ENCODE measurements at regions not wholly inside any gene's neighbourhood (a gene's known extent, or its start where the extent isn't known, plus 50 kb on each side); places are given as distances from the start of the nearest gene placed in this dataset.
"Not testable (repeated sequence)": the region's sequence is repeated elsewhere in the genome, so short reads cannot be mapped to it uniquely, and the experiment has no call there.

- peaks cover 14% of the 10 kb centered on the region for H3K4me1 Mint-ChIP-seq (ENCODE audit: unreplicated experiment)
- no peak overlapping the region for H3K4me3 Mint-ChIP-seq
- H3K27me3 Mint-ChIP-seq: no peaks in the 10 kb centered on the region
- no peak for DNase-seq (ENCODE audit: extremely low spot score, unreplicated experiment)
- no peaks in the 10 kb centered on the region for H3K9me3 Mint-ChIP-seq
- H3K27ac Mint-ChIP-seq: no peak overlapping the region
- TF ChIP-seq CTCF (conservative IDR thresholded peaks at IDR 0.05): no peak
- no peaks in the 10 kb centered on the region for H3K36me3 Mint-ChIP-seq
Measured at GRCh38 chr1:187696073-187696472, 867.3 kb downstream of the PLA2G4A start.

GRCh38 chr1:187703138-187704130 lies 874.7 kb downstream of the PLA2G4A start:
- H3K27me3 Mint-ChIP-seq; H3K4me3 Mint-ChIP-seq; H3K36me3 Mint-ChIP-seq; H3K9me3 Mint-ChIP-seq; H3K27ac Mint-ChIP-seq; DNase-seq (ENCODE audit: extremely low spot score, unreplicated experiment): not testable (repeated sequence)
- peaks cover 14% of the 10 kb centered on the region for H3K4me1 Mint-ChIP-seq (ENCODE audit: unreplicated experiment)

DNA sequence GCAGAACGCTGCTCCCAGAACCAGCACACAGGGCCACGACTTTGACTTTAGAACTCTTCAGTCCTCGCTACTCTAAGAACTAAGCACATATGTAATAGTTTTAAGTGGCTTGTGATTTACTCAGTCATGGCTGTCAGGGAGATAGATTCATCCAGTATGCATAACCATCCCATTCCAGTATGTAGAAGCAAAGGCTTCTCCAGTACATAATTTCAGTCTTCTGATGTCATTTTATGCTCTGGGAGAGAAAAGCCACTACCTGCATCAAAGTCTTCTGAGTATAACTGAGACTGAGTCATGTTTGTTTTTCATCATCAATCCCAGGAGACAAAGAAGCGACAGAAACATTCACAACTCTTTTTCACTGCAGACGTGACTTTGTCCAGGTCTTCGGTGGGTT lies 885.7 kb downstream of the PLA2G4A start:
- Mint-ChIP-seq H3K9me3 (no peaks in the 10 kb centered on the region), H3K27ac (no peak overlapping the region), H3K36me3 (no peaks in the 10 kb centered on the region), H3K4me3 (no peak overlapping the region), H3K27me3 (no peaks in the 10 kb centered on the region), H3K4me1 (ENCODE audit: unreplicated experiment) (no peaks in the 10 kb centered on the region)
- no peak for TF ChIP-seq CTCF (conservative IDR thresholded peaks at IDR 0.05)
- DNase-seq (ENCODE audit: extremely low spot score, unreplicated experiment): no peak

- H3K27me3 Mint-ChIP-seq: no peaks in the 10 kb centered on the region
- H3K27ac Mint-ChIP-seq: no peak overlapping the region
- no peaks in the 10 kb centered on the region for H3K4me1 Mint-ChIP-seq (ENCODE audit: unreplicated experiment)
- no peaks in the 10 kb centered on the region for H3K9me3 Mint-ChIP-seq
- H3K4me3 Mint-ChIP-seq: no peak overlapping the region
- no peaks in the 10 kb centered on the region for H3K36me3 Mint-ChIP-seq
- no peak for DNase-seq (ENCODE audit: extremely low spot score, unreplicated experiment)
- TF ChIP-seq CTCF (conservative IDR thresholded peaks at IDR 0.05): no peak
Measured at GRCh38 chr1:187715483-187715882, 886.7 kb downstream of the PLA2G4A start.

- Mint-ChIP-seq H3K36me3 (no peaks in the 10 kb centered on the region), H3K27me3 (no peaks in the 10 kb centered on the region), H3K9me3 (no peaks in the 10 kb centered on the region), H3K27ac (no peak overlapping the region), H3K4me3 (no peak overlapping the region), H3K4me1 (ENCODE audit: unreplicated experiment) (no peaks in the 10 kb centered on the region)
- DNase-seq (ENCODE audit: extremely low spot score, unreplicated experiment): no peak
- no peak for TF ChIP-seq CTCF (conservative IDR thresholded peaks at IDR 0.05)
Measured at GRCh38 chr1:187716160-187716559, 887.4 kb downstream of the PLA2G4A start.

- H3K4me1 Mint-ChIP-seq (ENCODE audit: unreplicated experiment): no peaks in the 10 kb centered on the region
- TF ChIP-seq CTCF (conservative IDR thresholded peaks at IDR 0.05): no peak
- no peak for DNase-seq (ENCODE audit: extremely low spot score, unreplicated experiment)
- H3K27me3 Mint-ChIP-seq: no peaks in the 10 kb centered on the region
- no peaks in the 10 kb centered on the region for H3K36me3 Mint-ChIP-seq
- H3K27ac Mint-ChIP-seq: no peak overlapping the region
- H3K4me3 Mint-ChIP-seq: no peak overlapping the region
- H3K9me3 Mint-ChIP-seq: no peaks in the 10 kb centered on the region
Measured at GRCh38 chr1:187718527-187718926, 889.8 kb downstream of the PLA2G4A start.

All from type B pancreatic cell (in vitro differentiated cells).